C4-2B (cell line): ENCODE measurements at regions not wholly inside any gene's neighbourhood (a gene's known extent, or its start where the extent isn't known, plus 50 kb on each side); places are given as distances from the start of the nearest gene placed in this dataset.

Experiments used
- H3K27ac ChIP-seq: fragments of 450-650 bp; 2 replicates; pipeline ENCODE4 v1.5.1; 2017
- ZFX ChIP-seq: fragments of 450-650 bp; IDR thresholded peaks from 2 replicates; pipeline ENCODE4 v1.6.1; 2017
- TF ChIP-seq, protein P1 (sequence below): fragments of 450-650 bp; conservative IDR thresholded peaks from 2 replicates; pipeline ENCODE4 v1.5.1; 2017; ENCODE audit warnings: mild to moderate bottlenecking

DNA sequence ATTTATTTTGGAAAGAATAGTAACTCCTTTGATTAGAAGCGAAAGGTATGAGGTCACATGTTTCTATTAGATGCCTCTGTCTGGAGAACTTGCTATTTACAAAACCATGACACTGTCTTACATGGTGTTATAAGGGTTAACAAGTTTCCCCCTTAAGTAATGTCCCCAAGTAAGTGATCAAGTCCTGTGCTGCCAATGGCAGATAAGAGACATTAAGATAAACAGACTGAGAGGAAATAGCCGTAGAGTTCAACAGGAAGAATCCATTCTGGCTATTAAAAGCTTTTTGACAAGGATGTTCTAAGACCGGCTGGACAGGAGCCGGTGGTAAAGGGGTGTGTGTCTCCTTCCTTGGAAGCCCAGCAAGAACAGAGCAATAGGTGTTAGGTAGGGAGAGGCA is 257.5 kb downstream of the GADD45G start:
- no peak for TF ChIP-seq ZFX
- TF ChIP-seq, protein P1, sequence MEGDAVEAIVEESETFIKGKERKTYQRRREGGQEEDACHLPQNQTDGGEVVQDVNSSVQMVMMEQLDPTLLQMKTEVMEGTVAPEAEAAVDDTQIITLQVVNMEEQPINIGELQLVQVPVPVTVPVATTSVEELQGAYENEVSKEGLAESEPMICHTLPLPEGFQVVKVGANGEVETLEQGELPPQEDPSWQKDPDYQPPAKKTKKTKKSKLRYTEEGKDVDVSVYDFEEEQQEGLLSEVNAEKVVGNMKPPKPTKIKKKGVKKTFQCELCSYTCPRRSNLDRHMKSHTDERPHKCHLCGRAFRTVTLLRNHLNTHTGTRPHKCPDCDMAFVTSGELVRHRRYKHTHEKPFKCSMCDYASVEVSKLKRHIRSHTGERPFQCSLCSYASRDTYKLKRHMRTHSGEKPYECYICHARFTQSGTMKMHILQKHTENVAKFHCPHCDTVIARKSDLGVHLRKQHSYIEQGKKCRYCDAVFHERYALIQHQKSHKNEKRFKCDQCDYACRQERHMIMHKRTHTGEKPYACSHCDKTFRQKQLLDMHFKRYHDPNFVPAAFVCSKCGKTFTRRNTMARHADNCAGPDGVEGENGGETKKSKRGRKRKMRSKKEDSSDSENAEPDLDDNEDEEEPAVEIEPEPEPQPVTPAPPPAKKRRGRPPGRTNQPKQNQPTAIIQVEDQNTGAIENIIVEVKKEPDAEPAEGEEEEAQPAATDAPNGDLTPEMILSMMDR, result no peak
- peak overlapping the region; percentile 73 for H3K27ac ChIP-seq

GRCh38 chr9:89863141-89863540 is 258.3 kb downstream of the GADD45G start:
- H3K27ac ChIP-seq, result peak overlapping the region; percentile 73
- TF ChIP-seq, protein P1, result no peak
- TF ChIP-seq ZFX, result no peak

DNA sequence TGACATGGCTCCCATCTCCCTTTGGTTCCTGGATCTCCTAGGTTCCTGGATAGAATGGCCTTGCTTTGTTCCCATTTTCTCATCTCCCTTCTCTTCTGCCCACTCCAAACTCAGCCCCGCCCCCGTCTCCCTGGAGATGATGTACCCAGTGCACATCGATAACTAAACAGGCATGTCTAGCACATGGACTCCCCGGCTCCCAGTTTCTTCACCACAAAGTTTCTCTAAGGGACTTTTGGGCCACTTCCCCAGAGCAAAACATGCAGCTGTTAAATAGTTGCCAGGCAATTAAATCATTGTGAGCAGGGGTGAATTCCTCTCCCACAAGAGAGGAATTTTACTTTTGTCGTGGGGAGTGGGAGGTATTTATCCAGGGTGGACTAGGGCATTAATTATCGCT is 259.0 kb downstream of the GADD45G start:
- peak overlapping the region; percentile 73 for H3K27ac ChIP-seq
- TF ChIP-seq, protein P1, result no peak
- no peak for TF ChIP-seq ZFX

DNA sequence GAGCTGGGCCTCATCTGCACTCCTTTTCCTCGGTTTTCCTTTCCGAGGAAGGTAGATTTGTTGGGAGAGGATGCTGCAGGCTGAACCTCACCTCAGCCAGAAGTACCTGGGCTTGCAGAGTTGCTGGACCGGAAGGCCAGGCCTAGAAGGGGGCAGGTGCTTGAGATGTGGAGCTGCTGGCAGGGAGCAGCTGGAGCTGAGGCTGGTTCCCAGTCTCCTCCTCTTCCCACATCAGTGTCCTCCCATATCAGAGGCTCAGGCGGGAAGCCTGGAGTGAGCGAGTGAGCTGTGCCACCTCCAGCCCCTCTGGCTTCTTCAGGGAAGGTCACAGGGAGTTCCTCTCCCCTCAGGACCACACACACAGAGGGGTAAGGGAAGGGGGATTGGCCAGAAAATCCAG is 259.4 kb downstream of the GADD45G start:
- TF ChIP-seq, protein P1, result no peak
- TF ChIP-seq ZFX, result no peak
- H3K27ac ChIP-seq, result peak overlapping the region; percentile 73

DNA sequence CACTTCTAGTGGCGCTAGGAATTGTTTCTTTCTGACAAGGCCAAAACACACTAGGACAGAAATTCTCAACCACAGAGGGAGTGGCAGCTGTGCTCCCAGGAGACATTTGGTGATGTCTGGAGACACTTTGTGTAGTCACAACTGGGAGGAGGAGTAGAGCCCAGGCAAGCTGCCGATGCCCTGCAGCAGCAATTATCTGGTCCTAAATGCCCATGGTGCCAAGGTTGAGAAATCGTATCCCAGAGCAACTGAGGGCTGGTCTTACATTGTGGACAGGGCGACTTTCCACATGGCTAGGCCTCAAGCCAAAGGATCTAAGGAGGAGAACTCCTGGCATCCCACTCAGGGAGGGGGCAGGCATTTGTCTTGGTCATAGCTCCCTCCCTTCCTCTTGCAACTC is 259.9 kb downstream of the GADD45G start:
- peak overlapping the region; percentile 73 for H3K27ac ChIP-seq
- TF ChIP-seq ZFX, result no peak
- TF ChIP-seq, protein P1, result no peak

GRCh38 chr9:89865357-89865756 is 260.5 kb downstream of the GADD45G start:
- TF ChIP-seq, protein P1, result no peak
- no peak for TF ChIP-seq ZFX
- H3K27ac ChIP-seq, result peak overlapping the region; percentile 73

DNA sequence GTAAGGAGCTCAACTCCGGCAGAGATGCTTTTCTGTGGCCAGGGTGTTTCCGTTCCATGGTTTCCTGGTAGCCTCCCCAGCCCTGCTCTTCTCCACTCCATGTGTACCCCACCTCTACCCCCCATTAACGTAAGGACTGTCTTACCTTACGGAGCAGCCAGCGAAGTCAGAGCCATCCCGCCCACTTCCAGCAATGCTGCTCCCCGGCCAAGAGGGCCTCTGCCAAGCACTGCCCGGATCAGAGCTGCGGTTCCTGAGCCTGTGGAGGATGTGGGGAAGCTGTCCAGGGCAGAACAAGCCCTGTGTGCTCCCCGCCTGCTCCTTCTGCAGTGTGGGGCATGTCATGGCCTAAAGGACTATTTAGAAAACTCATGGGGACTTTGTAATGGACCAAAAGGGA is 261.2 kb downstream of the GADD45G start:
- TF ChIP-seq ZFX, result no peak
- TF ChIP-seq, protein P1, result no peak
- H3K27ac ChIP-seq, result peak overlapping the region; percentile 73
